HG03108 (cell line): ENCODE measurements at regions not wholly inside any gene's neighbourhood (a gene's known extent, or its start where the extent isn't known, plus 50 kb on each side); places are given as distances from the start of the nearest gene placed in this dataset.

Experiments used
- ATAC-seq: cut with Tn5 transposase; IDR thresholded peaks from one replicate; pipeline ENCODE4 v1.9.1; 2021; ENCODE audit warnings: moderate library complexity; ENCODE audit not compliant: unreplicated experiment

- no peak for ATAC-seq
These were observed 50.0 kb upstream of the DOCK9 start for GRCh38 chr13:99027661-99028425.

- ATAC-seq = no peak
These were observed 51.0 kb upstream of the DOCK9 start for GRCh38 chr13:99028890-99029289.

- no peak for ATAC-seq
These were observed 51.7 kb upstream of the DOCK9 start for GRCh38 chr13:99029576-99029975.

GRCh38 chr13:99030326-99030725, 52.5 kb upstream of the DOCK9 start:
- ATAC-seq = no peak

- no peak for ATAC-seq
These were observed 54.0 kb upstream of the DOCK9 start for GRCh38 chr13:99031832-99032231.

- no peak for ATAC-seq
These were observed 56.0 kb upstream of the DOCK9 start for GRCh38 chr13:99033814-99034213.

GRCh38 chr13:99034333-99035085, 56.6 kb upstream of the DOCK9 start:
- ATAC-seq = no peak

- no peak for ATAC-seq
These were observed 57.9 kb upstream of the DOCK9 start for GRCh38 chr13:99035715-99036114.

- no peak for ATAC-seq
These were observed 59.9 kb upstream of the DOCK9 start for GRCh38 chr13:99037756-99038155.

GRCh38 chr13:99039718-99040280, 61.9 kb upstream of the DOCK9 start:
- ATAC-seq = no peak

GRCh38 chr13:99040536-99041131, 62.8 kb upstream of the DOCK9 start:
- no peak for ATAC-seq

GRCh38 chr13:99041337-99041736, 63.5 kb upstream of the DOCK9 start:
- no peak for ATAC-seq

GRCh38 chr13:99041788-99042187, 63.9 kb upstream of the DOCK9 start:
- peak; percentile 51 for ATAC-seq

GRCh38 chr13:99042521-99043250, 64.8 kb upstream of the DOCK9 start:
- ATAC-seq = no peak

- no peak for ATAC-seq
These were observed 66.0 kb upstream of the DOCK9 start for GRCh38 chr13:99043831-99044231.

GRCh38 chr13:99044764-99045163, 66.9 kb upstream of the DOCK9 start:
- ATAC-seq = no peak

GRCh38 chr13:99045396-99045795, 67.5 kb upstream of the DOCK9 start:
- ATAC-seq = no peak

- no peak for ATAC-seq
These were observed 69.0 kb upstream of the DOCK9 start for GRCh38 chr13:99046851-99047250.

- no peak for ATAC-seq
These were observed 73.2 kb upstream of the DOCK9 start for GRCh38 chr13:99050983-99051488.

- no peak for ATAC-seq
These were observed 74.0 kb upstream of the DOCK9 start for GRCh38 chr13:99051768-99052455.
